WTC11 (cell line): ENCODE measurements at regions not wholly inside any gene's neighbourhood (a gene's known extent, or its start where the extent isn't known, plus 50 kb on each side); places are given as distances from the start of the nearest gene placed in this dataset.

Experiments
- ATF2 ChIP-seq: sonication (generic); formaldehyde crosslinking; IDR thresholded peaks from 2 replicates; pipeline ENCODE4 v1.8.1; 2022; ENCODE audit warnings: low read depth, missing genetic modification reagents, borderline replicate concordance
- CTCF ChIP-seq: fragments of 200-600 bp; IDR thresholded peaks from 2 replicates; pipeline ENCODE4 v1.8.0; 2022; ENCODE audit warnings: antibody characterized with exemption
- E2F1 ChIP-seq: sonication (generic); formaldehyde crosslinking; IDR thresholded peaks from 2 replicates; pipeline ENCODE4 v1.8.0; 2022; ENCODE audit warnings: mild to moderate bottlenecking, missing genetic modification reagents
- FOXK1 ChIP-seq: sonication (generic); formaldehyde crosslinking; IDR thresholded peaks from 2 replicates; pipeline ENCODE4 v1.8.0; 2022; ENCODE audit warnings: mild to moderate bottlenecking, moderate library complexity, missing genetic modification reagents
- HMGXB4 ChIP-seq: sonication (generic); formaldehyde crosslinking; IDR thresholded peaks from 2 replicates; pipeline ENCODE4 v1.8.1; 2023; ENCODE audit warnings: mild to moderate bottlenecking, moderate library complexity, missing genetic modification reagents
- JUN ChIP-seq: sonication (generic); formaldehyde crosslinking; IDR thresholded peaks from 2 replicates; pipeline ENCODE4 v1.8.0; 2023; ENCODE audit warnings: mild to moderate bottlenecking, missing genetic modification reagents
- NR2C2 ChIP-seq: sonication (generic); formaldehyde crosslinking; IDR thresholded peaks from 2 replicates; pipeline ENCODE4 v1.8.0; 2022; ENCODE audit warnings: mild to moderate bottlenecking, missing genetic modification reagents
- ZBTB21 ChIP-seq: sonication (generic); formaldehyde crosslinking; IDR thresholded peaks from 2 replicates; pipeline ENCODE4 v1.8.1; 2023; ENCODE audit warnings: mild to moderate bottlenecking, missing genetic modification reagents, borderline replicate concordance
- ZNF121 ChIP-seq: sonication (generic); formaldehyde crosslinking; IDR thresholded peaks from 2 replicates; pipeline ENCODE4 v1.8.0; 2023; ENCODE audit warnings: missing genetic modification reagents

GRCh38 chr21:17930093-17930492 is 110.9 kb upstream of the C21orf91 start:
- no peak for TF ChIP-seq FOXK1
- TF ChIP-seq CTCF: no peak
- no peak for TF ChIP-seq JUN (CRISPR knock-in tag)
- TF ChIP-seq ZBTB21: no peak
- TF ChIP-seq HMGXB4 (CRISPR knock-in tag): no peak
- no peak for TF ChIP-seq E2F1 (CRISPR knock-in tag)
- TF ChIP-seq ZNF121 (CRISPR knock-in tag): no peak
- no peak for TF ChIP-seq NR2C2 (CRISPR knock-in tag)
- no peak for TF ChIP-seq ATF2
